Activated CD4-positive, CD25-positive, alpha-beta regulatory T cell treated with anti-CD3 and anti-CD28 coated beads, Interleukin-2, amount 50 U/mL, for 72 hours (primary cell): ENCODE measurements at regions not wholly inside any gene's neighbourhood (a gene's known extent, or its start where the extent isn't known, plus 50 kb on each side); places are given as distances from the start of the nearest gene placed in this dataset.
"Not testable (repeated sequence)": the region's sequence is repeated elsewhere in the genome, so short reads cannot be mapped to it uniquely, and the experiment has no call there.

Experiments used
- DNase-seq: peaks from one replicate; pipeline ENCODE4 v3.0.0; 2021

DNA sequence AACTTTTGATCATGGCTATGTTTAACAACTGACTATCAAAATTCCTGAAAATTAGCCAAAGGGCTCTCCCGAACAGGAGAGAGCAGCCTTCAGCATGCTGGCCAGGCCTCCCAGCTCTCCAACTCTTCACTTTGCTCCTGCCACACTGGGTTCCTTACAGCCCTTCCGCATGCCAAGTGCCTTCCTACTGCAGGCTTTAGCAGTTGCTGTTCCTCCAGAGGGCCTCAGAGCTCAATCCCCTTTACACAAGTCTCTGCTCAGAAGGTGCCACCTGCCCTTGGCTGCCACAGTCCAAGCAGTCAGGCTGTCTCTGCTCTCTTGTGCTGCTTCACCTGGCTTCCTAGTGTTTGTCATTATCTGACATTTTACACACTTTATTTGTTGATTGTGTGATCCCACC, 553.1 kb upstream of the PPP2R3A start:
- no peak for DNase-seq

DNA sequence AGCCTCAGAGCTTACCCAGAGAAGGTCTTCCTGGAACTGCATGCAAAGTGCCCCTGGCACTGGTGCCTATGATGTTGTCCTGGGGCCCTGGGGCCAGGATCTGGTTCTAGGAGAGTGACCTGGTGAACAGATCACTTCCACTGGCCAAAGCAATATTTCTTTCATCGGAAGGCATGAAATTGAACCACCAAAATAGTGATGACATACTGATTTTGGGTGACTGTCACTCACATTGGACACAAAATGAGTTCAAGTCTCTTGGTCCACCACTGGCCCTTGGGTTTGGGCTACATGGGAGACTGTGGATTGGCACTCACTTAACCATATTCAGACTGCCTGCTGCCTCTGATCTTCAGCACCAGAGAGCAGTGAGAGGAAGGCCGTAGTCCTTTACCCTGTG, 549.3 kb upstream of the PPP2R3A start:
- no peak for DNase-seq

DNA sequence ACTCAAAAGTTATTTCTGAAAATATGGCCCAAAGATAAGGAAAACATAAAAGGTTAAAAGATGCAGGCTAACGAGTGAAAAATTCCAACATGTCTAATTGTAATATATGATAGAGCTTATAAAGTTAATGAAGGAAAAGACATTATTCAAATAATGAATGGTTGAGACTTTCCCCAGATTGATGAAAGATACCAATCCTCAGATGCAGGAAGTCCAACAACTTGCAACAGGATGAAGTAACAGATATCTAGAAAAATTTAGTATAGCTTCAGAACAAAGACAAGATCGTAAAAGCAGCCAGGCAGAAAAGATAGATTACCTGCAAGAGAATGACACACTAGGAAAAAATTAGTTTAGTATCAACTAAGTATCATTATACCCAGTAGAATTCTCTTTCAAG, 546.4 kb upstream of the PPP2R3A start:
- DNase-seq = no peak

DNA sequence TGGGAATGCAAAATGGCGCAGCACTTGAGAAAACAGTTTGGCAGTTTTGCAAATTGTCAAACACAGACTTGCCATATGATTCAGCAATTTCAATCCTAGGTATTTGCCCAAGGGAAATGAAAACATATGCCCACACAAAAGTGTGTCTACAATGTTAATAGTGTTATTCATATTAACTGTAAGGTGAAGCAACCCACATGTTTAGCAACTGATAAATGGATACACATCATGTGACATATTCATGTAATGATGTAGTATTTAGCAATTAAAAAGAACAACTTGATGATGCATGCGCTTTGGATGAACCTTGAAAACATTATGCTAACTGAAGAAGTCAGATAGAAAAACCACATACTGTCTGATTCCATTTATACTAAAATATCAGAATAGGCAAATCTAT, 539.0 kb upstream of the PPP2R3A start:
- DNase-seq = no peak

DNA sequence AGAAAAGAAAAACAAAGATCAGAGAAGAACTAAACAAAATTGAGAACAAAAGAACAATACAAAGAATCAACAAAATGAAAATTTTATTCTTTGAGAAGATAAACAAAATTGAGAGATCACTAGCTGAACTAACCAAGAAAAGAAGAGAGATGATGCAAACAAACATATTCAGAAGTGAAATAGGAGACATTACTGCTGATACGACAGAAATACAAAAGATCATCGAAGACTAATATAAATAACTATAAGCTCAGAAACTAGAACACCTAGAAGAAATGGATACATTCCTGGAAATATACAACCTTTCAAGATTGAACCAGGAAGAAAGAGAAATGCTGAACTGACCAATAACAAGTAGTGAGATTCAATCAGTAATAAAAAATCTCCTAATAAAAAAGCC, 533.1 kb upstream of the PPP2R3A start:
- DNase-seq = no peak

DNA sequence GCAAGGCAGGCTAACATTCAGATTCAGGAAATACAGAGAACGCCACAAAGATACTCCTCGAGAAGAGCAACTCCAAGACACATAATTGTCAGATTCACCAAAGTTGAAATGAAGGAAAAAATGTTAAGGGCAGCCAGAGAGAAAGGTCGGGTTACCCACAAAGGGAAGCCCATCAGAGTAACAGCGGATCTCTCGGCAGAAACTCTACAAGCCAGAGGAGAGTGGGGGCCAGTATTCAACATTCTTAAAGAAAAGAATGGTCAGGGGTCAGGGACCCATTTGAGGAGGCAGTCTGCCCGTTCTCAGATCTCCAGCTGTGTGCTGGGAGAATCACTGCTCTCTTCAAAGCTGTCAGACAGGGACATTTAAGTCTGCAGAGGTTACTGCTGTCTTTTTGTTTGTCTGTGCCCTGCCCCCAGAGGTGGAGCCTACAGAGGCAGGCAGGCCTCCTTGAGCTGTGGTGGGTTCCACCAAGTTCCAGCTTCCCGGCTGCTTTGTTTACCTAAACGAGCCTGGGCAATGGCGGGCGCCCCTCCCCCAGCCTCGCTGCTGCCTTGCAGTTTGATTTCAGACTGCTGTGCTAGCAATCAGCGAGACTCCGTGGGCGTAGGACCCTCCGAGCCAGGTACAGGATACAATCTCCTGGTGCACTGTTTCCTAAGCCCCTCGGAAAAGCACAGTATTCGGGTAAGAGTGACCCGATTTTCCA, 526.5 kb upstream of the PPP2R3A start:
- DNase-seq = not testable (repeated sequence)

DNA sequence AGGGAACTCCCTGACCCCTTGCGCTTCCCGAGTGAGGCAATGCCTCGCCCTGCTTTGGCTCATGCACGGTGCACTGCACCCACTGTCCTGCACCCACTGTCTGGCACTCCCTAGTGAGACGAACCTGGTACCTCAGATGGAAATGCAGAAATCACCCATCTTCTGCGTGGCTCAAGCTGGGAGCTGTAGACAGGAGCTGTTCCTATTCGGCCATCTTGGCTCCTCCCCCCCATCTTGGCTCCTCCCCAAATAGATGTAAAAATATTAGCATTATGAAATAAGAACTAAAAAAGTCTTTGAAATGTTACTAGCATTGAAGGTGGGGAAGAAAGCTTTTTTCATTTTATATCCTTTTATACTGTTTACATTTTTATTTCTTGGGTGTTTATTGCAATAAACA, 525.9 kb upstream of the PPP2R3A start:
- DNase-seq = not testable (repeated sequence)

DNA sequence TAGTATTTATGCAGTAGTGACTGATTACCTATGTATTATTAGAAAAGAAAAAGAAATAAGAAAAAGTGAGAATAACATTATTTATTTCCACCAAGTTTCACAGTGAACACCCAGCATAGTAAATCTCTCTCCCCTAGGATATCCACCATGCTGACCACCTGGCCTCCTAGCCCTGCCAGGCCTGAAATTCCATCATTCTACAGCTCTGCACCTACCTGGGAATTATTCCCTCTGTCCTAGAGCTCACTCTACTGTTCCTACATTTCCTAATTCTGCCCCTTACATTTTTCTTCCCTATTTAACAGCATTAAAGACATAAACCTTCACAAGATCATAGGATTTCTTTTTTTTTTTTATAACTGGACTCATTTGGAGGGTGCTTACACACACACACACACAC, 525.3 kb upstream of the PPP2R3A start:
- no peak for DNase-seq

DNA sequence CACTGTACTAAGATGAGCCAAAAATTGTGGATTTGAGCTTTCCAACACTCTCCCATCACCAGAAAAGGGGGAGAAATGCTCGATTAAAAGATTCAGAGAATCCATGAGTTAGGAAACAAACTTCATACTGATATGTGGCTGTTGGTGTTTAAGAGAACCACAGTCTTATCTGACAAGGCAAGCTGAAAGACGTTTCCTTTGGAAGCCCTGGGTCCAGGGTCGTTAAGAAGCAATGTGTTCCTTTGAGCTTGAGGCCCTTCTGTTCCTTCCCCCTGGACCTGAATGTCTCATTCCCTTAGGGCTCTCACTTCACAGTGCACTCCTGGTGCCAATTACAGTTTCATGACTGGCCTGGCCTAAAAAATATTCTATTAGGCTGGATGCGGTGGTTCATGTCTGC, 524.8 kb upstream of the PPP2R3A start:
- DNase-seq = no peak

DNA sequence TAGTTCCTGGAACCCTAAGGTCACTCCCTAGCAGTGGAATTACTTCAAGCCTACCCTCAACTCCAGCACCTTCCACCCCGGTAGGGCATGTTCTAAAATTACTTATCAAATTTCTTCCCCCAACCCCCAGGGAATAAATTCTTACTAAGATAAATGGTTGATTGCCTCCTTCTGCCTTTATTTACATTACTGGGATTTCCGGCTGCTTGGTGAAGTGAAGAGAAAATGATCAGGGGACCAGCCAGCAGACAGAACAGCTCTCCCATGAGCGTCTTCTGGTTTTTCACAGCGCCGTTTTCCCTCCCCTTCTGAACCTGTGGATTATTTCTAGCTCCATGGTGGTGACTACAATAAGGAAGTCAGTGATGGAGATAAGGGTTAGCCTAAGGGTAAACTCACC, 521.5 kb upstream of the PPP2R3A start:
- DNase-seq = no peak

DNA sequence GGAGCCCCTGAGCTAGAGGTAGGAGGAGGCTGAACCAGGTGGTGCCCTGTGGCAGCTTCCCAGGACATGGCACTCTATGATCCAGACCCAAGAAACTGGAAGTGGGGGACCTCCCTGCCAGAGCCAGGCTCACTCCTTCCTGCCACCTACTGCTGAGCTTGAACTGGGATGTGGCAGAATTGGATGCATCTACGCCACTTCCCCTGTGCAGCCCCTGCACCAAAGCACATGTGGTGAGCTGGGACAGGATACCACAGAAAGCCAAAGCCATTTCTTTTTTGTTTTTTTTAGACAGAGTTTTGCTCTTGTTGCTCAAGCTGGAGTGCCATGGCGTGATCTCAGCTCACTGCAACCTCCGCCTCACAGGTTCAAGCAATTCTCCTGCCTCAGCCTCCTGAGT, 518.0 kb upstream of the PPP2R3A start:
- DNase-seq = no peak

DNA sequence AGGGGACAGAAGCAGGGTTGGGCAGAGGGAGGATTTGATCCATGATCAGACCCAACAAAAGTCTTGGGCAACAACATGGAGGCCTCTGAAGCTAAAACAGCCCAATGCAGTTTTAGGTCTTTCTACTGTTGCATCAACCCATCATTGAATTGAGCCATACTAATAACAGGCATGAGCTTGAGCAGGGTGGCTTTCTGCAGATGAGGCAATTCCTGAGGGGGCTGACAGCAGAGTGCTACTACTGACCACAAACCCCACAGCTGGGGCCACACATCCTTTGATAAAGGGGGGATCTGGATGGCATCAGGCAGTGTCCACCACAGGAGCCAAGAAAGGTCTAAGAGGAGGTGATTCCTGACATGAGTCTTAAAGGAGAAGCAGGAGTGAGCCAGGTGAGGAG, 517.0 kb upstream of the PPP2R3A start:
- DNase-seq = no peak

DNA sequence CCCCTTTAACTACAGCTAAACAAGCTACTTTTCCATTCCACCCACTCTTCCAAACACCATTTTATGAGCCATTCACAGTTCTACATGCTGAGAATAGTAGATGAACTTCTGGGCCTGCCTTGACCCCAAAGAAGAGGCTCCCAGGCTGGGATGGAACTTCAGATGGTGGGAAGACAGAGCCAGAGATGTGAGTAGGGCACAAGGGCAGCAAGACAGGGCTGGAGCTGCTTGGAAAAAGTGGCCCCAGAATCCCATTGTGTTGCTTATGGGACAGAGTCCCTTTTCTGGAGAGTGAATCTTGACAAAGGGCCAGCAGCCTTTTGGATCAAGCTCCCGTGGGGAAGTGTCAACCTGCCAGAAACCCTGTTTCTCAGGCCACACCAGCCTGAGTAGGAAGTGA, 516.5 kb upstream of the PPP2R3A start:
- DNase-seq = no peak

DNA sequence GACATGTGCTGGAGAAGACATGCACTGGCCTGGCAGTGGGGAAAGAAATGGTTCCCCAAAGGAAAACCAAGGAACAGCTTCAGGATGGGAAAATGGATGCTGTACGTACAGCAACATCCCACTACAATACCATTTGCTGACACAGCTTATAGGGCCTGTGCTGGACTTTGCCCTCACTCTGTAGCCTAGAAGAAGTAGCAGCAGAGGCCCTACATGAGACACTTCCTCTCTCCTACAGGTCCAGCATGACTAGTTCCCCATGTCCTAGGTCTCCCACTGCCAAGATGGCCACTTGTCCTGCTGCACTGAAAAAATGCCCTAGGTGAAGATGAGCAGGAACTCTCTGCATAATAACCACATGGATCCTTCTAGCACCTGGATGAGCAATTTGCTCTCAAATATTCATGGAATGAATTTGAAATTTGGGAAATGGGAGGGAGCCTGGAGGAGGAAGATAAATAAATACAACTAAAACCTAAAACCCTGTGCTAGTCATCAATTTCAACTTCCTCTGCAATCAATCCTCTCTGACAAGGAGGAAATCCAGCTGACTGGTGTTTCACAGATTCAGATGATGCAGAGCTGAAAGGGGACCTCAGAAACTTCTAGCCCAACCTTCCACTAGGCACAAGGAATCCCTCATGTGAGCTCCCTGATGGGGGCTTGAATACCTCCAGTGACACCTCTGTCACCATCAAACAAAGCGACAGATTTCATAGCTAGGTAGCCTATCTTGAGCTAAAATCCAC, 514.3 kb upstream of the PPP2R3A start:
- DNase-seq = no peak

DNA sequence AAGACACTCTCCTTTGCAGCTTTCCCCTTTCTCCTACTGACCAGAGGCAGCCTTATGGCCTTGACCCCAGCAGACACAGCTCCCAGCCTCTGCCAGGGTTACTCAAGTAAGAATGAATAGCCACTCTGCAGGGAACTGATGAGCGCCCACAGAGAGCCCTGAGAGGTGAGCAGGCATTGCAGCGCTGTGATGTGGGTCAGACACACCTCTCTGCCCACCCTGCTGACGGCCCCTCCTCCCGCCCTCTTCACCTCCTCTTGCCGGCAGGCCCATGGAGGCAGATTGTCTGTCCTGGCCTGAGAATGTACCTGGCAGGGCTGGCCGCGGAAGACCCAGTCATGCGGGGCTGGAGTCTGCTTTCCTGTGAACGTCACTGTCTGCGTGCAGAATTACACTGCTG, 512.6 kb upstream of the PPP2R3A start:
- no peak for DNase-seq

DNA sequence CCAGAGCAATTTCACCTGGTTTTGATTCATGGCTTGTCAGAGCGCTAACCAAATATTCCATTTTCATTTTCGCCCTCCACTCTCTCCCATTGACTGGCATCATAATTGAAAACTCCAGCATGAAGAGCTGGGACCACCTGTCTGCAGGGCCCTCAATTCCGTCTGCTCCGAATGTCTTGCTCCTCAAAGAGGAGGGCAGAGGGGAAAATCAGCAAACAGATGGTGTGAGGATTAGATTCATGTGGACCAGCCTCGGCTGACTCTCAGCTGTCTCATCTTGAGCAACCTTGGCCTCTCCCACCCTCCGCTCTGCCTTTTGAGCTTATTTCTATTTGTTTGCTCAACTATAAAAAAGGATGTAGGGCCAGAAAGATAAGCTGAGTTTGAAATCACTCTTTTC, 512.2 kb upstream of the PPP2R3A start:
- no peak for DNase-seq

DNA sequence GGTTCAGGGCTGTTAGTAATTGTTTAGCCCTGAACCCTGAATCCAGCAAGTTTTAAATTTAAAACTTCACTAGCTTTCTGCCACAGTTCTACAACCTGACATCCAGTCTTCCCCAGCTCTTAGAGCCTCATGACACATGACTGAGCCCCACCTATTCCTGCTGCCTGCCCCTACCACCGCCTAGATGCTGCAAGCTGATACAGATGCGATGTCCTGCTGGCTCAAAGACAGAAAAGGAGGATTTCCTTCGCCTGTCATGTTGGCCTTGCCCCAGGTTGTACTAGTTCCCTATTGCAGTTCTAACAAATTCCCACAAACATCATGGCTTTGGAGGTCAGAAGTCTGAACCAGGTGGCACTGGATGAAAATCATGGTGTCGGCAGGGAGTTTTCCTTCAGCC, 510.6 kb upstream of the PPP2R3A start:
- no peak for DNase-seq

DNA sequence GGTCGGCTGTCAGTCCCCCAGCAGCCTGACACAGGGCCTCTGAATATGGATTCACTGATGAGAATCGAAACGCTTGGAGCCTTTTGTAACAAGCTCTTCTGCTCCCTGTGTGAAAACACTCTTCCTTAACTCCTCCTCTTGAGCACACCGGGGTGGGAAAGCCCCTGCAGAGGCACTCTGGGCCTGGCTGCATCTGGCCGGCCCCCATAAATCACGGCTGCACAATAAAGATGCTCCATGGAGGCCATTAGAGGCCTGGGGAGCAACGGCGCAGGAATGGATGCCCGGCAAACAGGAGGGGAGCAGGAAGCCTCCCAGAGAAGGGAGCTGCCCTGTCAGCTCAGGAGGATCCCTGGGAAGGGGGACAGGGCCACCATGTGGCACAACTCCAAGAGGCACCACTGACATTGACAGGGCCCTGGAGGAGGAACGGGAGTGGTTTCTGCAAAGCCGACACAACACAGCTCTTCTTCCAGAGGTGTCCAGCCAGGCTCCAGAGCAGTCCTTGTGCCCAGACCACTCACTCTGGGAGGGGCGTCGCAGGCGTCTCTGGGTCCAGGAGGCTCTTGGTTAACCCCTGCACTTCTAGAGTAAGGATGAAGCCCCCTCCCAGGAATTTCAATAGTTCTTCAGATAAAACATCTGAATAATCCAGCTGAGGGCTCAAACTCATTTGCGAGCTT, 509.3 kb upstream of the PPP2R3A start:
- DNase-seq = no peak

DNA sequence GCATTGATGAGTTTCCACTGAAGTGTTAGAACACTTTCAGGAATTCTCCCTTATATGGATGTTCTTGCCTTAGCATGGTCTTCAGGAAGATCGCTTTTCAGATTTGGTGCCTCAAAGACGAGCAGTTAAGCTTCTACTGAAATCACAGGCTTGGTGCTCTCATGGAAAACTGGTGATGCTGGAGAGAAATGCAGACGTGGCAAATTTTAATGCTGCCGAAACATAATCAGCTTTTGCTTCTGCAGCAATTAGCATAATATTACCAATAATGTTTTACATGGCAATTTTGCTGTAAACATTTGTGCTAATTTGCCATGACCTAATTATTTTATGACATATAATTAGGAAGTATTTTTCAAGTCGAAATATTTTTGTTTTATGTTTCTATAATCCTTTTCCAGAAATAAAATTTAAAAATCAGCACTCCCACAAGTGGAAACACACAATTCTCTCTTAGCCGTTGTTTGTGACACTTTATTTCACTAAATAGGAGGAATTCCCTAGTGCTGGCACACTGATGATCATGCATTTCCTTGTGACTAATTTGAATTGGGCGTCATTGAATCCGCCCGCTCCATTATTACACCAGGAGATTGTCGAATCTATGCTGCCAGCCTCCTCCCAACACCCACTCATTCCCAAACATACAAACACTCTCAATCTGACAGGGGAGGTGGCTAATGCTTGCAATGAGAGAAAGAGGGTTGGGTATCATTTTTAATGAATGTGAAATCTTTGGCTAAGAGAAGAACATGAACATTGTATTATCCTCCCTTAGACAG, 506.8 kb upstream of the PPP2R3A start:
- no peak for DNase-seq

DNA sequence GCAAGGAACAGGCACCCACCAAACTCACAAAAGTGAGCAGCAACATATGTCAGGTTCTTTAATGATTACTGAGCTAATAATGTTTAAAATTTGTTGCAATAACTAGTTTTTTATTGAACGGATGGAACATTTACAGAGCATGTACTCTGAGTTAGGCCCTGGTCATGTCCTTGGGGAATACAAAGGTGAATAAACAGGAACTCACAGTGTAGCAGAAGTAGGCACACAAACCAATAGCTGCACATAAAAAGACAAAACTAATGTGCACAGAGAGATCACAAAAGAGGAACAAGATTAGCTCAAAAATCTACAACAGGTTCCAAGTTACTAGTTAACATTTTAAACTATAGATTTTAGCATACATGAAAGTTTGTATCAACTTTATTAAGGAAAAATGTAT, 505.3 kb upstream of the PPP2R3A start:
- DNase-seq = no peak

DNA sequence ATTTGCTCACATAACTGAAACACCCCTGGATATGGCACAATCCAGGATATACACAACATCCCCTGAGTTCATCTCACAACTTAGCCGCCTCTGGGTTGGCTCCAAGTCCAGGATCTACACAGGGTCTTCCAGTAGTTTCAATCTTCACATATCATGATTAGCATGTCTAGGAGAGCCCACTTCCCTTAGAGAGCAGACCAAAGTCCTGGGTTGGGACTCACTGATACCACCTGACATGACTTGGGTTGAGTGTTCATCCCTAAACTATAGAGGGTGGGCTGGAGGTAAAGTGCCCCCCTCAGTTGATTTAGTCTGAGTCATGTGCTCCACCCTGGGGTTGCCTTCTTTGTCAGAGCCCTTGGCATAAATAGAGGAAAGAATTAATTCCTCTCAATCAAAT, 493.6 kb upstream of the PPP2R3A start:
- no peak for DNase-seq

DNA sequence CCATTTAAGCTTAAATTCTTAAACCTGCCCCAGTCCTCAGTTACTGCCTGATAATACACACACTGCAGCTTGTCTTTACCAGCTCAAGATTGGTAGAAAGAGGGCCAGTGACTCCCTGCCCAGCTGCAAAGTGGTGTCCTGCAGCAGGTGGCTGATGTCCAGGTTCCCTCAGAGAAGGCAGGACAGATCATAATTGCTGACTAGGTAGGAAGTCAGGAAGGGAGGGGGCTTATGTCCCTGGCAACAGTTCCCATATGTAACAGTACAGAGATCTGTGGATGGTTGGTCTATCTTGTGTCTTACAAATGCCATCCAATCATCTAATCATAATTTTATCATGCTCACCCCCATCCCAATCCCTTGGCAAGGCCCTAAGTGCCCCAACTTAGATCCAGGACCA, 492.1 kb upstream of the PPP2R3A start:
- no peak for DNase-seq

DNA sequence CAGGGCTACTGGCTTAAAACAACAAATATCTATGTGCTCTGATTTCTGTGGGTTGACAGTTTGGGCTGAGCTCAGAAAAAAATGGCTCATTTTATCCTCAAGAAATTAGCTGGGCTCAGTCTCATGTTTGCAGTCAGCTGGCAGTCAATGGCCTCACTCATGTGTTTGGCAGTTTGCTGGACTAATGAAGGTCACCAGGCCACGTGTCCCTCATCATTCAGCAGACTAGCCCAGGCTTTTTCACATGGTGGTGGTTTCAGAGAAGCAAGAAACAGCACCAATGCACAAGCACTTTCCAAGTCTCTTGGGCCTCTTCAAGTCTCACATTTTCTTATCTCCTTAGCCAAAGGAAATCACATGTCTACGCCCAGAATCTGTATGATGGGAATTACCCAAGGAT, 478.3 kb upstream of the PPP2R3A start:
- no peak for DNase-seq
